ENCODE measurements at regions not wholly inside any gene's neighbourhood (a gene's known extent, or its start where the extent isn't known, plus 50 kb on each side); places are given as distances from the start of the nearest gene placed in this dataset.

DNA sequence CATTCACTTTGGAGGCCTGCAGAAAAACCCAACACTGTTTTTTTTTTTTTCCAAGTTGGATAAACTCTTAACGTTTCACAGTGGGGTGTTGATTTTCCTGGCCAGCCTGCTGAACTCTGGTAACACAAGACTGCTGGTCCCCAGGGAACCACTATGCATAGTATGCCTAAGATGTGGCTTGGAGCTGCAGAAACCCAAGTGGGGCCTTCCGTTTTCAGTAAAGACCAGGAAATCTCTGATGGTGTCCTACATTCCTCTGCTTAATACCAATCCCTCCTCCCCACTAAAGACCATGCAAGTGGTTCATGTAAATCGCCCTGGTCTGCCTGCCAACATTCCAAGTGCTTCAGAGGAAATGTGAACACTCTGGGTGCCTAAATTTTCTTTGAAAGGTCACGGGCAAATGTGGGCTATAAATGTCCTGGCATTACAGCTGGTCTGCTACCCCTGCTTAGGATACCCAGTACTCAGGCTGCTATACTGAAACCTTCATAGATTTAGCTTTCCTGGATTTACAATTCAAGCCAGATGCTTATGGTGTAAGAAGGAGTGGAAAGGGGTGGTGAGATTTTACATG, 615.4 kb downstream of the MAFB start (continued):
- TF ChIP-seq RELA (CRISPR knock-in tag; IDR thresholded peaks at IDR 0.05; ENCODE audit: borderline replicate concordance) (no peak), TP53 (CRISPR knock-in tag; IDR thresholded peaks at IDR 0.05) (no peak), ZNF416 (CRISPR knock-in tag; IDR thresholded peaks at IDR 0.05) (no peak), NFATC4 (CRISPR knock-in tag; IDR thresholded peaks at IDR 0.05) (no peak), FOXP4 (CRISPR knock-in tag; IDR thresholded peaks at IDR 0.05) (0 out of 2 replicates have a peak, but pooled peaks have one; percentile 53), E2F4 (CRISPR knock-in tag; IDR thresholded peaks at IDR 0.05; ENCODE audit: borderline replicate concordance, low read depth) (no peak), ZMAT4 (CRISPR knock-in tag; IDR thresholded peaks at IDR 0.05) (peak; percentile 33; the same call in 1 of the 2 replicates), ZNF425 (CRISPR knock-in tag; conservative IDR thresholded peaks at IDR 0.05) (no peak), E2F1 (CRISPR knock-in tag; IDR thresholded peaks at IDR 0.05) (no peak), ATF1 (CRISPR knock-in tag; IDR thresholded peaks at IDR 0.05) (no peak), HMGA2 (CRISPR knock-in tag; IDR thresholded peaks at IDR 0.05) (no peak), EMX1 (CRISPR knock-in tag; IDR thresholded peaks at IDR 0.05) (no peak), CREB1 (CRISPR knock-in tag; IDR thresholded peaks at IDR 0.05) (no peak)
- TF ChIP-seq, protein P1, sequence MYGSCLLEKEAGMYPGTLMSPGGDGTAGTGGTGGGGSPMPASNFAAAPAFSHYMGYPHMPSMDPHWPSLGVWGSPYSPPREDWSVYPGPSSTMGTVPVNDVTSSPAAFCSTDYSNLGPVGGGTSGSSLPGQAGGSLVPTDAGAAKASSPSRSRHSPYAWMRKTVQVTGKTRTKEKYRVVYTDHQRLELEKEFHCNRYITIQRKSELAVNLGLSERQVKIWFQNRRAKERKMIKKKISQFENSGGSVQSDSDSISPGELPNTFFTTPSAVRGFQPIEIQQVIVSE (CRISPR knock-in tag; IDR thresholded peaks at IDR 0.05; ENCODE audit: borderline replicate concordance), result no peak

DNA sequence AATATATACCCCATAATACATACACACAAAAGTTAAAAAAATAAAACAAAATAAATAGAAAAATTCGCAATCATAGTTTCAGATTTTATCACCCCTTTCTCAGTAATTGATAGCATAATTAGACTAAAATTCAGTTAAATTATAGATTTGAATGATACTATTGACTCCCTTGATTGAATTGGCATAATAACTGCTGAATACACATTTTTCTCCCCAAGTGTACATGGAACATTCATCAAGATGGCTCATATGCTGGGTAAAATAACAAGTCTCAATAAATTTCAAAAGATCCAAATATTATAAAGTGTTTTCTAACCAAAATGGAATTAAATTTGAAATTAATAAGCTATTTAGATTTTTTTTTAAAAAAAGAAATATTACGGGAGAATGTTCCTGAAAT, 616.1 kb downstream of the MAFB start:
- peaks cover 56% of the 10 kb centered on the region for H3K4me1 Mint-ChIP-seq
- no peak overlapping the region for H3K4me3 Mint-ChIP-seq
- DNase-seq (ENCODE audit: low spot score) (no peak), ATAC-seq (no peak)
- POLR2A ChIA-PET, result no interaction called here
- H3K36me3 Mint-ChIP-seq, result peaks cover 39% of the 10 kb centered on the region
- peaks cover 45% of the 10 kb centered on the region for H3K9me3 Mint-ChIP-seq
- H3K27me3 Mint-ChIP-seq (ENCODE audit: low read depth), result no peaks in the 10 kb centered on the region
- H3K27ac Mint-ChIP-seq, result peak overlapping the region; percentile 86
- CTCF ChIA-PET, result interaction anchor here (1.1 kb wide), 1 partner anchor 13 kb away, joined by 3 read pairs; no protein-coding TSS in a partner anchor
- TF ChIP-seq ESRRA (CRISPR knock-in tag; IDR thresholded peaks at IDR 0.05; ENCODE audit: borderline replicate concordance), result no peak
- no peak for TF ChIP-seq NFATC4 (CRISPR knock-in tag; IDR thresholded peaks at IDR 0.05)
- TF ChIP-seq CBFB (CRISPR knock-in tag; IDR thresholded peaks at IDR 0.05; ENCODE audit: low read depth), result no peak
- TF ChIP-seq NR3C1 (CRISPR knock-in tag; conservative IDR thresholded peaks at IDR 0.05; ENCODE audit: low read depth), result no peak
- no peak for TF ChIP-seq E2F4 (CRISPR knock-in tag; IDR thresholded peaks at IDR 0.05; ENCODE audit: borderline replicate concordance, low read depth)
- no peak for TF ChIP-seq GTF2I (CRISPR knock-in tag; conservative IDR thresholded peaks at IDR 0.05)
- no peak for TF ChIP-seq ZNF416 (CRISPR knock-in tag; IDR thresholded peaks at IDR 0.05)
- TF ChIP-seq CREB1 (CRISPR knock-in tag; IDR thresholded peaks at IDR 0.05), result no peak
- no peak for TF ChIP-seq MXD4 (CRISPR knock-in tag; IDR thresholded peaks at IDR 0.05; ENCODE audit: borderline replicate concordance)
- TF ChIP-seq GRHL2 (CRISPR knock-in tag; IDR thresholded peaks at IDR 0.05; ENCODE audit: insufficient replicate concordance, severe bottlenecking), result no peak
- no peak for TF ChIP-seq TP53 (CRISPR knock-in tag; IDR thresholded peaks at IDR 0.05)
- no peak for TF ChIP-seq ZNF396 (CRISPR knock-in tag; IDR thresholded peaks at IDR 0.05; ENCODE audit: borderline replicate concordance)
- TF ChIP-seq ELF4 (CRISPR knock-in tag; IDR thresholded peaks at IDR 0.05; ENCODE audit: low read depth), result no peak
- TF ChIP-seq FOXJ3 (CRISPR knock-in tag; IDR thresholded peaks at IDR 0.05; ENCODE audit: borderline replicate concordance), result no peak
- no peak for TF ChIP-seq SMAD4 (CRISPR knock-in tag; IDR thresholded peaks at IDR 0.05)
- TF ChIP-seq TEAD1 (CRISPR knock-in tag; IDR thresholded peaks at IDR 0.05), result no peak
- no peak for TF ChIP-seq FOXP1 (CRISPR knock-in tag; IDR thresholded peaks at IDR 0.05; ENCODE audit: borderline replicate concordance)

Data from WTC11 (cell line).